CD4-positive, alpha-beta T cell (primary cell): ENCODE measurements at regions not wholly inside any gene's neighbourhood (a gene's known extent, or its start where the extent isn't known, plus 50 kb on each side); places are given as distances from the start of the nearest gene placed in this dataset.

Source experiments
- ATAC-seq: fragments of 200-7000 bp; cut with Tn5 transposase; one replicate; pipeline ENCODE4 v1.10.0; 2022; ENCODE audit warnings: mild to moderate bottlenecking; ENCODE audit not compliant: poor library complexity
- CTCF ChIA-PET: fragments of 350-600 bp; sonication (Branson Sonifier 250); formaldehyde crosslinking; loops from one replicate; lab custom pipeline; 2021; ENCODE audit warnings: antibody characterized with exemption, inconsistent platforms; lab: Charles Lee
- POLR2A ChIA-PET: fragments of 350-600 bp; sonication (Branson Sonifier 250); formaldehyde crosslinking; loops from one replicate; lab custom pipeline; 2021; ENCODE audit warnings: antibody characterized with exemption, inconsistent platforms; lab: Charles Lee
- DNase-seq, 14 experiments: peaks; one replicate each; pipeline ENCODE4 v3.0.0-alpha.2; 2013 to 2020; ENCODE audit warnings: mixed read lengths in 2 of 14
- H3K27ac ChIP-seq, 2 donors: one replicate each; pipeline versions ENCODE4 v1.5.1 to v1.7.0; 2013; ENCODE audit warnings: low read length in 2 of 2, low read depth in 1 of 2, mild to moderate bottlenecking in 1 of 2
- H3K27me3 ChIP-seq, 2 experiments: 1 replicate in 1 of 2; 2 replicates in 1 of 2; pipeline versions ENCODE4 v1.6.1 to v1.7.0; 2013; ENCODE audit warnings: low read length in 2 of 2, control low read depth in 1 of 2, mild to moderate bottlenecking in 1 of 2, moderate library complexity in 1 of 2; ENCODE audit not compliant: insufficient read depth in 2 of 2, control insufficient read depth in 1 of 2
- H3K36me3 ChIP-seq: one replicate; pipeline ENCODE4 v1.6.1; 2013; ENCODE audit warnings: low read length, control low read depth; ENCODE audit not compliant: insufficient read depth
- H3K4me1 ChIP-seq: one replicate; pipeline ENCODE4 v1.6.1; 2013; ENCODE audit warnings: low read length, control low read depth; ENCODE audit not compliant: insufficient read depth
- H3K4me3 ChIP-seq: one replicate; pipeline ENCODE4 v1.5.1; 2013; ENCODE audit warnings: mild to moderate bottlenecking, low read length, moderate library complexity
- H3K9me3 ChIP-seq, 2 experiments: 1 replicate in 1 of 2; 2 replicates in 1 of 2; pipeline versions ENCODE4 v1.6.1 to v1.7.0; 2013; ENCODE audit warnings: low read length in 2 of 2, mild to moderate bottlenecking in 2 of 2, control low read depth in 1 of 2, moderate library complexity in 1 of 2; ENCODE audit not compliant: control insufficient read depth in 1 of 2, insufficient read depth in 1 of 2
- H3K27ac Mint-ChIP-seq: one replicate; pipeline ENCODE4 v1.8.0; 2020; ENCODE audit warnings: mixed read lengths
- H3K27me3 Mint-ChIP-seq: one replicate; pipeline ENCODE4 v1.8.0; 2021; ENCODE audit warnings: mixed read lengths
- H3K36me3 Mint-ChIP-seq: one replicate; pipeline ENCODE4 v1.8.0; 2021; ENCODE audit warnings: low read depth, mixed read lengths
- H3K4me1 Mint-ChIP-seq: one replicate; pipeline ENCODE4 v1.8.0; 2021; ENCODE audit warnings: low read depth, mixed read lengths
- H3K4me3 Mint-ChIP-seq: one replicate; pipeline ENCODE4 v1.8.0; 2020; ENCODE audit warnings: mild to moderate bottlenecking, mixed read lengths
- H3K9me3 Mint-ChIP-seq: one replicate; pipeline ENCODE4 v1.8.0; 2020; ENCODE audit warnings: mixed read lengths
- CTCF ChIP-seq: fragments of 200-600 bp; IDR thresholded peaks from one replicate; pipeline ENCODE4 v1.8.0; 2022; ENCODE audit warnings: antibody characterized with exemption, mild to moderate bottlenecking
- intact Hi-C, 2 experiments: fragments of 100-400 bp; cut with DNase I in 1 of 2; cut with micrococcal nuclease in 1 of 2; formaldehyde crosslinking; loops; one replicate each; pipeline versions ENCODE4 v1.15.1 to v1.9.0; 2023 to 2025; cut with DNase I, micrococcal nuclease

- CTCF ChIA-PET, result no interaction called here
- ATAC-seq (no peak), DNase-seq (no peak)
- Histone ChIP-seq H3K4me3 (no peak overlapping the region), H3K9me3 (peaks cover 0 to 8% of the 10 kb centered on the region in 2 experiments), H3K27me3 (no peaks in the 10 kb centered on the region), H3K36me3 (no peaks in the 10 kb centered on the region), H3K4me1 (no peaks in the 10 kb centered on the region), H3K27ac (no peak overlapping the region)
- Mint-ChIP-seq H3K4me1 (no peaks in the 10 kb centered on the region), H3K27ac (no peak overlapping the region), H3K4me3 (no peak overlapping the region), H3K36me3 (no peaks in the 10 kb centered on the region), H3K27me3 (no peaks in the 10 kb centered on the region), H3K9me3 (peaks cover 3% of the 10 kb centered on the region)
- POLR2A ChIA-PET, result no interaction called here
- no peak for TF ChIP-seq CTCF
- intact Hi-C loops, result no loop called here
These were observed 521.3 kb upstream of the TMEM132C start for GRCh38 chr12:127745469-127746212.

GRCh38 chr12:127749416-127749815, 517.6 kb upstream of the TMEM132C start:
- Histone ChIP-seq H3K27ac (no peak overlapping the region), H3K36me3 (no peaks in the 10 kb centered on the region), H3K9me3 (no peaks in the 10 kb centered on the region), H3K4me1 (no peaks in the 10 kb centered on the region), H3K27me3 (no peaks in the 10 kb centered on the region), H3K4me3 (no peak overlapping the region)
- no peak overlapping the region for H3K27ac Mint-ChIP-seq
- H3K9me3 Mint-ChIP-seq, result peaks cover 2% of the 10 kb centered on the region
- H3K4me3 Mint-ChIP-seq, result no peak overlapping the region
- H3K36me3 Mint-ChIP-seq, result no peaks in the 10 kb centered on the region
- intact Hi-C loops, result no loop called here
- no peak for ATAC-seq
- no peak for DNase-seq
- no peaks in the 10 kb centered on the region for H3K27me3 Mint-ChIP-seq
- TF ChIP-seq CTCF, result no peak
- ChIA-PET POLR2A (no interaction called here), CTCF (no interaction called here)
- H3K4me1 Mint-ChIP-seq, result no peaks in the 10 kb centered on the region

GRCh38 chr12:127750076-127750840, 516.7 kb upstream of the TMEM132C start:
- Histone ChIP-seq H3K36me3 (no peaks in the 10 kb centered on the region), H3K4me1 (no peaks in the 10 kb centered on the region), H3K9me3 (peaks cover 0 to 4% of the 10 kb centered on the region in 2 experiments), H3K4me3 (no peak overlapping the region), H3K27ac (no peak overlapping the region), H3K27me3 (no peaks in the 10 kb centered on the region)
- Mint-ChIP-seq H3K4me1 (no peaks in the 10 kb centered on the region), H3K27ac (no peak overlapping the region), H3K36me3 (no peaks in the 10 kb centered on the region), H3K4me3 (no peak overlapping the region), H3K27me3 (no peaks in the 10 kb centered on the region), H3K9me3 (peaks cover 2% of the 10 kb centered on the region)
- ChIA-PET CTCF (no interaction called here), POLR2A (no interaction called here)
- intact Hi-C loops, result no loop called here
- TF ChIP-seq CTCF, result no peak
- DNase-seq, result no peak
- no peak for ATAC-seq
